Activated T-helper 17 cell treated with anti-CD3 and anti-CD28 coated beads, Interleukin-2, amount 50 U/mL, for 72 hours (primary cell): ENCODE measurements at regions not wholly inside any gene's neighbourhood (a gene's known extent, or its start where the extent isn't known, plus 50 kb on each side); places are given as distances from the start of the nearest gene placed in this dataset.
A peak's percentile ranks its signal among the peaks of the same experiment; 100 is the strongest.

ENCODE experiments used
- ATAC-seq: fragments of 150-1000 bp; cut with Tn5 transposase; replicated peaks from 2 replicates; pipeline ENCODE4 v1.10.0; 2021; ENCODE audit warnings: mild to moderate bottlenecking, moderate library complexity
- H3K27ac Mint-ChIP-seq: one replicate; pipeline ENCODE4 v1.8.0; 2022; ENCODE audit warnings: mixed read lengths
- H3K27me3 Mint-ChIP-seq: one replicate; pipeline ENCODE4 v1.8.0; 2022; ENCODE audit warnings: mixed read lengths
- H3K36me3 Mint-ChIP-seq: one replicate; pipeline ENCODE4 v1.8.0; 2022; ENCODE audit warnings: low read depth, mild to moderate bottlenecking, mixed read lengths
- H3K4me1 Mint-ChIP-seq: one replicate; pipeline ENCODE4 v1.8.0; 2022; ENCODE audit warnings: mixed read lengths
- H3K4me3 Mint-ChIP-seq: one replicate; pipeline ENCODE4 v1.8.0; 2022; ENCODE audit warnings: mild to moderate bottlenecking, mixed read lengths
- H3K9me3 Mint-ChIP-seq: one replicate; pipeline ENCODE4 v1.8.0; 2022; ENCODE audit warnings: mixed read lengths

GRCh38 chr9:80185112-80185738 is 613.5 kb downstream of the TLE4 start:
- ATAC-seq: no peak
- Mint-ChIP-seq H3K9me3 (no peaks in the 10 kb centered on the region), H3K4me1 (no peaks in the 10 kb centered on the region), H3K36me3 (no peaks in the 10 kb centered on the region), H3K27me3 (no peaks in the 10 kb centered on the region), H3K4me3 (no peak overlapping the region), H3K27ac (no peak overlapping the region)

DNA sequence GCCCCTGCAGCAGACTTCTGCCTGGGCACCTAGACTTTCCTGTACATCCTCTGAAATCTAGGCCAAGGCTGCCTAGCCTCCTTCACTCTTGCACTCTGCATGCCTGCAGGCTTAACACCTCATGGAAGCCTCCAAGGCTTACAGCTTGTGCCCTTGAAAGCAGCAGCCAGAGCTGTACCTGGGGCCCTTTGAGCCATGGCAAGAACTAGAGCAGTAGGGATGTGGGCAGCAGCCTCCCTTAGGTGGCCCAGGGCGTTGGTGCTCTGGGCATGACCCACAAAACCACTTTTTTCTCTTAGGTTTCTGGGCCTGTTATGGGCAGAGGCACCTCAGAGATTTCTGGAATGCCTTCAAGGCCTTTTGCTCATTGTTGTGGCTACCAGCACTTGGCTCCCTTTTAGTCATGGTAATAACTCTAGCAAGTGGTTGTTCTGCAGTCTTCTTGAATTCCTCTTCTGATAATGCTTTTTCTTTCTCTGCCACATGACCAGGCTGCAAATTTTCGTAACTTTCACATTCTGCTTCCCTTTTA is 606.2 kb downstream of the TLE4 start:
- Mint-ChIP-seq H3K27me3 (no peaks in the 10 kb centered on the region), H3K27ac (no peak overlapping the region), H3K4me3 (no peak overlapping the region), H3K36me3 (no peaks in the 10 kb centered on the region), H3K9me3 (no peaks in the 10 kb centered on the region), H3K4me1 (no peaks in the 10 kb centered on the region)
- ATAC-seq: peak; percentile 6

- H3K9me3 Mint-ChIP-seq: no peaks in the 10 kb centered on the region
- no peaks in the 10 kb centered on the region for H3K4me1 Mint-ChIP-seq
- no peaks in the 10 kb centered on the region for H3K36me3 Mint-ChIP-seq
- H3K4me3 Mint-ChIP-seq: no peak overlapping the region
- no peaks in the 10 kb centered on the region for H3K27me3 Mint-ChIP-seq
- no peak overlapping the region for H3K27ac Mint-ChIP-seq
- no peak for ATAC-seq
Observed at GRCh38 chr9:80175286-80176150, 603.8 kb downstream of the TLE4 start.

DNA sequence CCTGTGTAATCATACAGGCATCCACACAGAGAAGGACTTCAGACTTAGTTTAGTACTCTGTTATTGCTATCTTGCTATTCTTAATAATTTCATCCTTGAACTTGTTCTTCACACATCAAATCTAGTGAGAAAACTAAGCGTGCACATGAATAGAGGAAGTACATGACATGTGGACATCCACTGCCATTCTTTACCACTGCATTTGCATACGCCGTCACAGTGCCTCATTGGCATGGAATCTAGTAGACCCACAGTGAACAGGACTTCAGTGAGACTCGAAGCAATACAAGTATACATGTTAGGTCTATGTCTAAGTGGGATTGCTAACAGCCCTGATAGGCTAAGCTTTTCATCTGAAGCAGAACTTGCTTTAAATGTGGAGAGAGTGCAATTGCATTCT is 592.1 kb downstream of the TLE4 start:
- ATAC-seq: no peak
- no peaks in the 10 kb centered on the region for H3K9me3 Mint-ChIP-seq
- H3K4me1 Mint-ChIP-seq: no peaks in the 10 kb centered on the region
- H3K36me3 Mint-ChIP-seq: no peaks in the 10 kb centered on the region
- no peak overlapping the region for H3K27ac Mint-ChIP-seq
- H3K4me3 Mint-ChIP-seq: no peak overlapping the region
- H3K27me3 Mint-ChIP-seq: peaks cover 3% of the 10 kb centered on the region

DNA sequence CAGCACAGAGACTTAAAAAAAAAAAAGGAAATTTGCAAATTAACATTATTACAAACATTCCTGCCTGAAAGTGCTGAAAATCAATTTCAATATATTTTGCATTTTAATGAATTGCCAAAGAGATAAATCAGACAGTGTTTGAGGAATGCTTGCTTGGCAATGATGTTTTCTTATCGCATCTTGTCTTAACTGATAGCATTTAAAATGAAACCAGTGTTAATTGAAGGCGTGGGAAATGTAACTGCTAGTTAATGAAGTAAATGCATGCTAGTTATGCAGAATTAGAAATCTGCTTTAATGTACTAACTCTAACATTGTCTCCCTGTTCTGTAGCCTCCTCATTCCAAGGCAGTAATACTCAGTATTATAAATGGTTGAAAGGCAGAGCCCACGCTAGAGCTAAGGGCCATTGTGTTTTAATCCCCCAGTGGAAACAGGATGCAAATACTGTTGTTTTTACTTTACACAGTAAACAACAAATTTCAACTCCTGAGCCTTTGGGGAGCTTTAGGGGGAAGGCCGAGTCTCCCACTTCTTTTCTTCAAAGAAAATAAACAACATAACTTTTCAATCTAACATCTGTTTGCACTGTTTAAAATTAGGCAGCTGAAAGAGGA is 586.9 kb downstream of the TLE4 start:
- Mint-ChIP-seq H3K27me3 (peaks cover 3% of the 10 kb centered on the region), H3K4me3 (no peak overlapping the region), H3K9me3 (no peaks in the 10 kb centered on the region), H3K4me1 (no peaks in the 10 kb centered on the region), H3K27ac (no peak overlapping the region), H3K36me3 (no peaks in the 10 kb centered on the region)
- ATAC-seq: no peak

DNA sequence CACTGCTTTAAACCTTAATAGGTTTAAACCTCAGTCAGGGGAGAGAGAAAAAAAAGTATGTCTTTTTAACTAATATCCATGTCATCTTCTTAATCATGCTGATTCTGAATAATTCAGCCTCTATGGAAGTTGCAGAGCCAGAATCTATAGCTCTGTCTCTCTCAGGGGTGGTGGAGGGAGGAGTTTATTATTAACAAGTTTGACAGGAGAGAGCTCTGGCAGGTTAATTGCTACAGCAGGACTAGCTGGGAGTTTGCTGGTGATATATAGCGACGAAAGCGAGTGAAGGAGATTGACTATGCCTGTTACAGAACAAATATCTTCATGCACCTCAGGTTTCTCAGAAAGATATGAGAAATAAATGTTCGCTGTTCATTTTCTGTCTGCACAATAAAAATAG is 586.4 kb downstream of the TLE4 start:
- no peak for ATAC-seq
- Mint-ChIP-seq H3K4me3 (no peak overlapping the region), H3K27me3 (peaks cover 3% of the 10 kb centered on the region), H3K9me3 (peaks cover 3% of the 10 kb centered on the region), H3K36me3 (no peaks in the 10 kb centered on the region), H3K4me1 (no peaks in the 10 kb centered on the region), H3K27ac (no peak overlapping the region)

- no peak for ATAC-seq
- Mint-ChIP-seq H3K27me3 (peaks cover 3% of the 10 kb centered on the region), H3K27ac (no peak overlapping the region), H3K4me3 (no peak overlapping the region), H3K4me1 (no peaks in the 10 kb centered on the region), H3K9me3 (peaks cover 3% of the 10 kb centered on the region), H3K36me3 (no peaks in the 10 kb centered on the region)
Observed at GRCh38 chr9:80157561-80157983, 585.8 kb downstream of the TLE4 start.

GRCh38 chr9:80156756-80157472 is 585.1 kb downstream of the TLE4 start:
- Mint-ChIP-seq H3K27ac (no peak overlapping the region), H3K36me3 (no peaks in the 10 kb centered on the region), H3K4me3 (no peak overlapping the region), H3K4me1 (no peaks in the 10 kb centered on the region), H3K27me3 (peaks cover 3% of the 10 kb centered on the region), H3K9me3 (peaks cover 3% of the 10 kb centered on the region)
- no peak for ATAC-seq

DNA sequence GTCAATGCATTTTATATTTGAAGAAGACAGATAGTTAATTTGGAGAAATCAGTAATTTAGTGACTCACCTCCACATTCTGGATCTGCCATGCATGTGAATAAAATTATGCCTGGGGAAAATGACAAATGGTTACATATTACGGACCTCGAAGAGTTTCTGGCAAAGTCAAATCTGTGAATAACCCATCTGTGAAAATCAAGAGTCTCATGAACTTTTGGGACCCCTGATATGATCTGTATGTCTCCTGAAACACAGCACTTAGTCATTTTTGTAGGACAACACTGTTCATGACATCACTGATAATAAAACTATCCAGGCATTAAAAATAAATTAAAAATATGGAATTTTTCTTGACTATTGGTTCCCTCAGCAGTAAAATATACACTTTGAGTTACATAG is 584.5 kb downstream of the TLE4 start:
- H3K9me3 Mint-ChIP-seq: peaks cover 3% of the 10 kb centered on the region
- no peaks in the 10 kb centered on the region for H3K27me3 Mint-ChIP-seq
- ATAC-seq: no peak
- no peaks in the 10 kb centered on the region for H3K36me3 Mint-ChIP-seq
- no peaks in the 10 kb centered on the region for H3K4me1 Mint-ChIP-seq
- H3K4me3 Mint-ChIP-seq: no peak overlapping the region
- no peak overlapping the region for H3K27ac Mint-ChIP-seq

GRCh38 chr9:80147866-80148265 is 576.1 kb downstream of the TLE4 start:
- no peak for ATAC-seq
- peaks cover 8% of the 10 kb centered on the region for H3K9me3 Mint-ChIP-seq

DNA sequence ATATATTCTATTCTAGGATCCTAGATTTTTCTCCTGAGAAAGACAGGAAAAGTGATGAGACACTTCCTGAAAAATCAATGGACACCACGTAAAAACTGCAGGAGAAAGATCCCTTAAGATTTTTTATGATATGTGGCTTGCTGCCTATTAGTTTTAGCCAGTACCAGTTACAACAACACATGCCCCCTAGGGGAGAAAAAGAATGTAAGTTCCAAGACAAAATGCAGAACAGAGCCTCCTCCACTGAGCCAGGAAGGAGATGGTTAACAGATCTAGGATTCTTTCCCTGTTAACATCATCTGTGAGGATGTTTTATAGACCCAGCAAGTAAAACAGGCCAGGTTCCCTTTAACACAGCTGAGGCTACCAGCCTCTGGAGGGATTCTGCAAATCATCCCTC is 574.7 kb downstream of the TLE4 start:
- no peak for ATAC-seq
- no peaks in the 10 kb centered on the region for H3K36me3 Mint-ChIP-seq
- H3K9me3 Mint-ChIP-seq: peaks cover 8% of the 10 kb centered on the region
- no peak overlapping the region for H3K4me3 Mint-ChIP-seq
- H3K27ac Mint-ChIP-seq: no peak overlapping the region
- no peaks in the 10 kb centered on the region for H3K4me1 Mint-ChIP-seq
- H3K27me3 Mint-ChIP-seq: no peaks in the 10 kb centered on the region

More at GRCh38 chr9:80147866-80148265, 576.1 kb downstream of the TLE4 start:
- no peaks in the 10 kb centered on the region for H3K27me3 Mint-ChIP-seq
- H3K36me3 Mint-ChIP-seq: no peaks in the 10 kb centered on the region
- no peak overlapping the region for H3K4me3 Mint-ChIP-seq
- no peak overlapping the region for H3K27ac Mint-ChIP-seq
- no peaks in the 10 kb centered on the region for H3K4me1 Mint-ChIP-seq

DNA sequence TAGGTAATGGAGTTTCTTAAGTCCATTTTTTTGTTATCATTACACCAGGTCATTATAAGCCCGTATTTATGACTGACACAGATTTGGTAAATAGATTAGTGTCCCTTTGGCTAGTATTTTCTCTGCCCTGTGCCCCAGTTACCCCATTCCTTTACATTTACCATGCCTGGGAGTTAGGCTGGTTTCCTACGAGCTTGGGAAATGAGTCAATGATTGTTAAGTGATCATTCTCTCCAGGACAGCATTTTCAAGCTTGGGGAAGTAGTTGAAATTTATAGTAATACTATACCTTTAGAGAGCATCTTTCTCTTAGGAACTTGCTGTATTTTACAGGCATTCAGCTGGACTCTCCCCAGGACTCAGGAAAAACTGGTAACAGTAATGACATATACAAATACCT is 573.1 kb downstream of the TLE4 start:
- Mint-ChIP-seq H3K4me3 (no peak overlapping the region), H3K27me3 (no peaks in the 10 kb centered on the region), H3K36me3 (no peaks in the 10 kb centered on the region), H3K27ac (no peak overlapping the region), H3K9me3 (peaks cover 6% of the 10 kb centered on the region), H3K4me1 (no peaks in the 10 kb centered on the region)
- ATAC-seq: no peak

DNA sequence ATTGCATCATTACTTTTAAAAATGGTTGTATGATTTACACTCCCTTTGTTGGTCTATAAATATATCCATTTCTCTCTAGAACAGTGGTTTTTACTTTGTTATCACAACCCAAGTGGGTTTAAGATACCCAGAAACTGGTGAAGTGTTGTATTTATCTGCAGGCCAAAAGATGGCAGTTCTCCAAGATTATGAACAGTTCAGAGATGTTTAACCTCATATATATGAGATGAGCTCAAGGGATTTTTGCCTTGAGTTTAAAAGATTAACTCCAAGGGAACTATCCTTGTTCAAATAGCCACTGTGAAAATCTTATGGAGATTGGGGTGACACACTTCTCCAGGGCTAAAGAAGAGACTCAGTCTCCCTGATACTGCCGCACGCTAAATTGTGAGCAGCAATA is 572.6 kb downstream of the TLE4 start:
- H3K4me1 Mint-ChIP-seq: no peaks in the 10 kb centered on the region
- H3K27me3 Mint-ChIP-seq: no peaks in the 10 kb centered on the region
- ATAC-seq: no peak
- H3K9me3 Mint-ChIP-seq: peaks cover 3% of the 10 kb centered on the region
- H3K27ac Mint-ChIP-seq: no peak overlapping the region
- no peaks in the 10 kb centered on the region for H3K36me3 Mint-ChIP-seq
- H3K4me3 Mint-ChIP-seq: no peak overlapping the region

GRCh38 chr9:80143899-80144298 is 572.1 kb downstream of the TLE4 start:
- no peak overlapping the region for H3K4me3 Mint-ChIP-seq
- no peak for ATAC-seq
- H3K27me3 Mint-ChIP-seq: no peaks in the 10 kb centered on the region
- no peaks in the 10 kb centered on the region for H3K4me1 Mint-ChIP-seq
- H3K27ac Mint-ChIP-seq: no peak overlapping the region
- H3K36me3 Mint-ChIP-seq: no peaks in the 10 kb centered on the region
- no peaks in the 10 kb centered on the region for H3K9me3 Mint-ChIP-seq
